B cell (primary cell): ENCODE measurements at regions not wholly inside any gene's neighbourhood (a gene's known extent, or its start where the extent isn't known, plus 50 kb on each side); places are given as distances from the start of the nearest gene placed in this dataset.

ENCODE experiments used
- ATAC-seq: fragments of 200-7000 bp; cut with Tn5 transposase; one replicate; pipeline ENCODE4 v1.10.0; 2021; ENCODE audit warnings: low read depth, mild to moderate bottlenecking, moderate number of reproducible peaks, moderate library complexity
- CTCF ChIA-PET: fragments of 350-600 bp; sonication (Branson Sonifier 250); formaldehyde crosslinking; loops from one replicate; lab custom pipeline; 2021; ENCODE audit warnings: antibody characterized with exemption, inconsistent platforms; lab: Charles Lee
- POLR2A ChIA-PET: fragments of 350-600 bp; sonication (Branson Sonifier 250); formaldehyde crosslinking; loops from one replicate; lab custom pipeline; 2021; ENCODE audit warnings: antibody characterized with exemption; lab: Charles Lee
- DNase-seq: peaks from one replicate; pipeline ENCODE4 v3.0.0; 2013
- H2AFZ ChIP-seq: 2 replicates; pipeline ENCODE4 v1.6.1; 2012; ENCODE audit warnings: mild to moderate bottlenecking, low read depth, low read length; ENCODE audit not compliant: insufficient read depth, poor library complexity, severe bottlenecking
- H3K27ac ChIP-seq, 2 donors: 1 replicate in 1 of 2; 2 replicates in 1 of 2; pipeline ENCODE4 v1.5.1; 2012 to 2013; ENCODE audit warnings: low read length in 2 of 2, mild to moderate bottlenecking in 2 of 2, moderate library complexity in 1 of 2
- H3K27me3 ChIP-seq, 4 experiments: fragments of 200-600 bp in 1 of 4; sonication (generic) in 1 of 4; replicated peaks in 1 of 4; 1 replicate in 2 of 4; 2 replicates in 2 of 4; pipeline versions ENCODE4 v1.6.1 to v1.7.0; 2013 to 2016; ENCODE audit warnings: low read length in 3 of 4, mild to moderate bottlenecking in 2 of 4, mixed read lengths in 1 of 4, moderate library complexity in 1 of 4; ENCODE audit not compliant: insufficient read depth in 4 of 4, control insufficient read depth in 3 of 4; ENCODE audit errors: control extremely low read depth in 1 of 4
- H3K36me3 ChIP-seq, 2 experiments: replicated peaks in 1 of 2; 1 replicate in 1 of 2; 2 replicates in 1 of 2; pipeline versions ENCODE4 v1.6.1 to v1.7.1; 2013; ENCODE audit warnings: low read length in 1 of 2; ENCODE audit not compliant: insufficient read depth in 2 of 2, control insufficient read depth in 1 of 2; ENCODE audit errors: control extremely low read depth in 1 of 2, extremely low read depth in 1 of 2
- H3K4me1 ChIP-seq, 2 donors: fragments of 200-600 bp in 1 of 2; sonication (generic) in 1 of 2; 1 replicate in 1 of 2; 2 replicates in 1 of 2; pipeline versions ENCODE4 v1.5.1 to v1.6.1; 2013 to 2017; ENCODE audit warnings: low read length in 2 of 2; ENCODE audit not compliant: control insufficient read depth in 2 of 2, insufficient read depth in 2 of 2
- H3K4me2 ChIP-seq: replicated peaks from 2 replicates; pipeline ENCODE3; 2012; ENCODE audit warnings: mild to moderate bottlenecking, low read depth, low read length; ENCODE audit not compliant: poor library complexity, severe bottlenecking
- H3K4me3 ChIP-seq, 5 experiments: fragments of 200-600 bp in 1 of 5; sonication (generic) in 1 of 5; 1 replicate in 3 of 5; 2 replicates in 2 of 5; pipeline versions ENCODE4 v1.5.1 to v1.7.0; 2011 to 2016; ENCODE audit warnings: low read length in 4 of 5, mild to moderate bottlenecking in 4 of 5, low read depth in 2 of 5, control low read depth in 1 of 5, moderate library complexity in 1 of 5; ENCODE audit not compliant: insufficient read depth in 1 of 5; ENCODE audit errors: control extremely low read depth in 1 of 5, extremely low read depth in 1 of 5
- H3K79me2 ChIP-seq: fragments of 200-600 bp; sonication (generic); one replicate; pipeline ENCODE4 v1.6.0; 2016; ENCODE audit warnings: low read length; ENCODE audit not compliant: control insufficient read depth, insufficient read depth
- H3K9ac ChIP-seq: fragments of 200-600 bp; sonication (generic); 2 replicates; pipeline ENCODE4 v1.6.1; 2017; ENCODE audit warnings: mild to moderate bottlenecking, low read length, moderate library complexity
- H3K9me3 ChIP-seq, 3 donors: one replicate each; pipeline versions ENCODE4 v1.6.1 to v1.7.1; 2013; ENCODE audit warnings: low read length in 2 of 3; ENCODE audit not compliant: control insufficient read depth in 2 of 3, insufficient read depth in 1 of 3; ENCODE audit errors: control extremely low read depth in 1 of 3
- H4K20me1 ChIP-seq: 2 replicates; pipeline ENCODE4 v1.6.0; 2012; ENCODE audit warnings: mild to moderate bottlenecking, low read length; ENCODE audit not compliant: insufficient read depth, control insufficient read depth, poor library complexity, severe bottlenecking
- H3K27ac Mint-ChIP-seq: one replicate; pipeline ENCODE4 v1.8.0; 2021; ENCODE audit warnings: mixed read lengths
- H3K27me3 Mint-ChIP-seq: one replicate; pipeline ENCODE4 v1.8.0; 2021; ENCODE audit warnings: mixed read lengths
- H3K4me1 Mint-ChIP-seq: one replicate; pipeline ENCODE4 v1.8.0; 2021; ENCODE audit warnings: mixed read lengths
- H3K4me3 Mint-ChIP-seq: one replicate; pipeline ENCODE4 v1.8.0; 2021; ENCODE audit warnings: mixed read lengths
- H3K9me3 Mint-ChIP-seq: one replicate; pipeline ENCODE4 v1.8.0; 2022; ENCODE audit warnings: mixed read lengths; ENCODE audit not compliant: insufficient read depth
- CTCF ChIP-seq: fragments of 200-600 bp; IDR thresholded peaks from one replicate; pipeline ENCODE4 v1.8.0; 2022; ENCODE audit warnings: antibody characterized with exemption, mild to moderate bottlenecking
- EZH2 ChIP-seq: IDR thresholded peaks from 2 replicates; pipeline ENCODE4 v1.6.1; 2012; ENCODE audit warnings: borderline replicate concordance, low read depth, mild to moderate bottlenecking, moderate library complexity, low read length; ENCODE audit not compliant: insufficient read depth, poor library complexity, severe bottlenecking
- WGBS: methylation state at CpG from one replicate; pipeline ENCODE4 v1.1.5; 2013; ENCODE audit warnings: missing lambda C conversion rate; ENCODE audit not compliant: insufficient coverage; 5-methylcytosine and 5-hydroxymethylcytosine counted together
- intact Hi-C: fragments of 100-400 bp; cut with micrococcal nuclease; formaldehyde crosslinking; loops from one replicate; pipeline ENCODE4 v1.10.0; 2022

- no peak for ATAC-seq
- TF ChIP-seq EZH2 (no peak), CTCF (no peak)
- Histone ChIP-seq H3K4me2 (no peak overlapping the region), H3K9ac (no peak overlapping the region), H3K4me3 (no peak overlapping the region), H3K27ac (no peak overlapping the region), H3K4me1 (no peaks in the 10 kb centered on the region), H3K79me2 (no peaks in the 10 kb centered on the region), H3K27me3 (no peaks in the 10 kb centered on the region), H2AFZ (no peak overlapping the region), H3K36me3 (no peaks in the 10 kb centered on the region), H4K20me1 (no peaks in the 10 kb centered on the region), H3K9me3 (no peaks in the 10 kb centered on the region)
- DNase-seq = no peak
- Mint-ChIP-seq H3K27me3 (no peaks in the 10 kb centered on the region), H3K4me1 (no peaks in the 10 kb centered on the region), H3K9me3 (no peaks in the 10 kb centered on the region), H3K4me3 (no peak overlapping the region), H3K27ac (no peak overlapping the region)
- intact Hi-C loops = no loop called here
- WGBS = no CpG with 5 or more reads among the region's 1 CpG
- CTCF ChIA-PET = no interaction called here
- POLR2A ChIA-PET = no interaction called here
Observed at GRCh38 chr5:117657541-117657940, 1082.9 kb upstream of the SEMA6A start.

GRCh38 chr5:117652958-117653280 is 1078.3 kb upstream of the SEMA6A start:
- H4K20me1 ChIP-seq = no peaks in the 10 kb centered on the region
- H3K27ac ChIP-seq = no peak overlapping the region
- no peaks in the 10 kb centered on the region for H3K36me3 ChIP-seq
- DNase-seq = no peak
- CTCF ChIA-PET = no interaction called here
- Mint-ChIP-seq H3K4me3 (no peak overlapping the region), H3K27ac (no peak overlapping the region), H3K9me3 (no peaks in the 10 kb centered on the region), H3K27me3 (no peaks in the 10 kb centered on the region), H3K4me1 (no peaks in the 10 kb centered on the region)
- H3K9ac ChIP-seq = no peak overlapping the region
- 62% methylated on average over 2 of the region's 3 CpGs for WGBS
- no peaks in the 10 kb centered on the region for H3K27me3 ChIP-seq
- no peak overlapping the region for H3K4me3 ChIP-seq
- no peak overlapping the region for H3K4me2 ChIP-seq
- H3K9me3 ChIP-seq = no peaks in the 10 kb centered on the region
- intact Hi-C loops = no loop called here
- no peak overlapping the region for H2AFZ ChIP-seq
- no peaks in the 10 kb centered on the region for H3K4me1 ChIP-seq
- ATAC-seq = no peak
- TF ChIP-seq EZH2 (no peak), CTCF (no peak)
- no peaks in the 10 kb centered on the region for H3K79me2 ChIP-seq
- POLR2A ChIA-PET = no interaction called here
